ENCODE measurements at regions not wholly inside any gene's neighbourhood (a gene's known extent, or its start where the extent isn't known, plus 50 kb on each side); places are given as distances from the start of the nearest gene placed in this dataset.

DNA sequence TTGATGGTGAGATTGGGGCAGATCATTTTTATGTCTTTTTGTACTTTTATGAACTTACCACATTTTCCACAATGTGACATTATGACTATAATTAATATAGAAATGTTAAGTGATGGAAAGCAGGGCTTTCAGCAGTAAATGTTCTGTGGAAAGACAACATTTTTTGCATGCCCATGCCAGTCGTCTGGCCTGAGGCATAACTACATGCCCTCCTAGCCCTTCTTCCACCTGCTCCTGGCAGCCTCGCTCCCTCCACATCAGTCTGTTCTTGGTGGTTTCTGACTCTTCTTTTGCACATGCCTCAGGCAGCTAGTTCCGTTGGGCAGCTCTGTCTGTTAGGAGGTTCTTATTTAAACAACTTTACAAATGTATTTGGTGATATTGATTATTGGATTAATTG lies 182.0 kb upstream of the TWIST2 start (continued):
- TF ChIP-seq, protein P1, sequence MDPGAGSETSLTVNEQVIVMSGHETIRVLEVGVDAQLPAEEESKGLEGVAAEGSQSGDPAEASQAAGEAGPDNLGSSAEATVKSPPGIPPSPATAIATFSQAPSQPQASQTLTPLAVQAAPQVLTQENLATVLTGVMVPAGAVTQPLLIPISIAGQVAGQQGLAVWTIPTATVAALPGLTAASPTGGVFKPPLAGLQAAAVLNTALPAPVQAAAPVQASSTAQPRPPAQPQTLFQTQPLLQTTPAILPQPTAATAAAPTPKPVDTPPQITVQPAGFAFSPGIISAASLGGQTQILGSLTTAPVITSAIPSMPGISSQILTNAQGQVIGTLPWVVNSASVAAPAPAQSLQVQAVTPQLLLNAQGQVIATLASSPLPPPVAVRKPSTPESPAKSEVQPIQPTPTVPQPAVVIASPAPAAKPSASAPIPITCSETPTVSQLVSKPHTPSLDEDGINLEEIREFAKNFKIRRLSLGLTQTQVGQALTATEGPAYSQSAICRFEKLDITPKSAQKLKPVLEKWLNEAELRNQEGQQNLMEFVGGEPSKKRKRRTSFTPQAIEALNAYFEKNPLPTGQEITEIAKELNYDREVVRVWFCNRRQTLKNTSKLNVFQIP (CRISPR knock-in tag; IDR thresholded peaks at IDR 0.05; ENCODE audit: borderline replicate concordance, low read depth) = no peak
- TF ChIP-seq ARNTL (CRISPR knock-in tag; IDR thresholded peaks at IDR 0.05; ENCODE audit: borderline replicate concordance, low read depth) (no peak), BACH2 (CRISPR knock-in tag; IDR thresholded peaks at IDR 0.05; ENCODE audit: borderline replicate concordance) (no peak), TCF4 (CRISPR knock-in tag; IDR thresholded peaks at IDR 0.05; ENCODE audit: borderline replicate concordance) (no peak), OSR1 (CRISPR knock-in tag; IDR thresholded peaks at IDR 0.05) (no peak), ZFP3 (CRISPR knock-in tag; IDR thresholded peaks at IDR 0.05) (no peak)
- TF ChIP-seq, protein P2, sequence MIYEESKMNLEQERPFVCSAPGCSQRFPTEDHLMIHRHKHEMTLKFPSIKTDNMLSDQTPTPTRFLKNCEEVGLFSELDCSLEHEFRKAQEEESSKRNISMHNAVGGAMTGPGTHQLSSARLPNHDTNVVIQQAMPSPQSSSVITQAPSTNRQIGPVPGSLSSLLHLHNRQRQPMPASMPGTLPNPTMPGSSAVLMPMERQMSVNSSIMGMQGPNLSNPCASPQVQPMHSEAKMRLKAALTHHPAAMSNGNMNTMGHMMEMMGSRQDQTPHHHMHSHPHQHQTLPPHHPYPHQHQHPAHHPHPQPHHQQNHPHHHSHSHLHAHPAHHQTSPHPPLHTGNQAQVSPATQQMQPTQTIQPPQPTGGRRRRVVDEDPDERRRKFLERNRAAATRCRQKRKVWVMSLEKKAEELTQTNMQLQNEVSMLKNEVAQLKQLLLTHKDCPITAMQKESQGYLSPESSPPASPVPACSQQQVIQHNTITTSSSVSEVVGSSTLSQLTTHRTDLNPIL (CRISPR knock-in tag; IDR thresholded peaks at IDR 0.05; ENCODE audit: low read depth) = no peak

DNA sequence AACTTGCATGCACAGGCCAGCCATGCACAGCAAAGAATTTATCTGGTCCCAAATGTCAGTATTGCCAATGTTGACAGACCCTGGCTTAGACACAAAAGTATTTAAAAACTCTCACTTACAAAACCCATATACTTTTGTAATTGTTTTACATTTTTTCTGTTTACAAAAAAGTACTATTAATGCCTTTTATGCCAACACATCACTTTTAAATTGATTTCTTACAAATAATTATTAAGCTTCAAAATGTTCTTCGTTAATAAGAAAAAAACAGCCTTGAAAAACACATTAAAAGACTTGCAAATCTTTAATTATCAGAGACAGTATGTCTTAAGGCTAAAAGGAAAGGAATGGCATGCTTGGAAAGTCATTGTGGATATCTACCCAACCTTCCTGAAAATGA lies 181.3 kb upstream of the TWIST2 start:
- no peak for ATAC-seq
- TF ChIP-seq OSR1 (CRISPR knock-in tag; IDR thresholded peaks at IDR 0.05) (no peak), ZFP30 (CRISPR knock-in tag; IDR thresholded peaks at IDR 0.05) (no peak), TOX (CRISPR knock-in tag; IDR thresholded peaks at IDR 0.05; ENCODE audit: borderline replicate concordance) (no peak), GLIS3 (CRISPR knock-in tag; IDR thresholded peaks at IDR 0.05) (no peak), TCF4 (CRISPR knock-in tag; IDR thresholded peaks at IDR 0.05; ENCODE audit: borderline replicate concordance) (no peak), BACH2 (CRISPR knock-in tag; IDR thresholded peaks at IDR 0.05; ENCODE audit: borderline replicate concordance) (no peak)
- TF ChIP-seq, protein P3, sequence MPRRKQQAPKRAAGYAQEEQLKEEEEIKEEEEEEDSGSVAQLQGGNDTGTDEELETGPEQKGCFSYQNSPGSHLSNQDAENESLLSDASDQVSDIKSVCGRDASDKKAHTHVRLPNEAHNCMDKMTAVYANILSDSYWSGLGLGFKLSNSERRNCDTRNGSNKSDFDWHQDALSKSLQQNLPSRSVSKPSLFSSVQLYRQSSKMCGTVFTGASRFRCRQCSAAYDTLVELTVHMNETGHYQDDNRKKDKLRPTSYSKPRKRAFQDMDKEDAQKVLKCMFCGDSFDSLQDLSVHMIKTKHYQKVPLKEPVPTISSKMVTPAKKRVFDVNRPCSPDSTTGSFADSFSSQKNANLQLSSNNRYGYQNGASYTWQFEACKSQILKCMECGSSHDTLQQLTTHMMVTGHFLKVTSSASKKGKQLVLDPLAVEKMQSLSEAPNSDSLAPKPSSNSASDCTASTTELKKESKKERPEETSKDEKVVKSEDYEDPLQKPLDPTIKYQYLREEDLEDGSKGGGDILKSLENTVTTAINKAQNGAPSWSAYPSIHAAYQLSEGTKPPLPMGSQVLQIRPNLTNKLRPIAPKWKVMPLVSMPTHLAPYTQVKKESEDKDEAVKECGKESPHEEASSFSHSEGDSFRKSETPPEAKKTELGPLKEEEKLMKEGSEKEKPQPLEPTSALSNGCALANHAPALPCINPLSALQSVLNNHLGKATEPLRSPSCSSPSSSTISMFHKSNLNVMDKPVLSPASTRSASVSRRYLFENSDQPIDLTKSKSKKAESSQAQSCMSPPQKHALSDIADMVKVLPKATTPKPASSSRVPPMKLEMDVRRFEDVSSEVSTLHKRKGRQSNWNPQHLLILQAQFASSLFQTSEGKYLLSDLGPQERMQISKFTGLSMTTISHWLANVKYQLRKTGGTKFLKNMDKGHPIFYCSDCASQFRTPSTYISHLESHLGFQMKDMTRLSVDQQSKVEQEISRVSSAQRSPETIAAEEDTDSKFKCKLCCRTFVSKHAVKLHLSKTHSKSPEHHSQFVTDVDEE (CRISPR knock-in tag; IDR thresholded peaks at IDR 0.05) = no peak
- TF ChIP-seq, protein P1 (CRISPR knock-in tag; IDR thresholded peaks at IDR 0.05; ENCODE audit: borderline replicate concordance, low read depth) = no peak

DNA sequence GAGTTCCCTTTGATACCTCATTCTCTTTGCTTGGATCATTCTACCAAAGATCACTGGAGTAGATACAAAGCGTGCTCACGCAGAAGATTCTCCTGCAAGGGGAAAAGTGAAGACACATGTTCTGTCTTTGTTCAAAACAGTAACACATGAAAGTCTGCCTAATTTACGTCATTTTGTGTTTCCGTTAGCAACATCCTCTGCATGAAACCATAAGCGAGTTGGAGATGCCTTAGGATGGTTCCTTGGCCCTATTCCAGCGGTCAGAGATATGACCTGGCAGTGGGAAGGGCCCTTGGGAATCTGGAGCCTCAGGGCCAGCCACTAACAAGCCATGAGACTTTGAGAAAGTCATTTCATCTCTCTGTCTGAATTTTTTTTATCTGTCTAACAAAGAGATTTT lies 180.9 kb upstream of the TWIST2 start:
- TF ChIP-seq, protein P4, sequence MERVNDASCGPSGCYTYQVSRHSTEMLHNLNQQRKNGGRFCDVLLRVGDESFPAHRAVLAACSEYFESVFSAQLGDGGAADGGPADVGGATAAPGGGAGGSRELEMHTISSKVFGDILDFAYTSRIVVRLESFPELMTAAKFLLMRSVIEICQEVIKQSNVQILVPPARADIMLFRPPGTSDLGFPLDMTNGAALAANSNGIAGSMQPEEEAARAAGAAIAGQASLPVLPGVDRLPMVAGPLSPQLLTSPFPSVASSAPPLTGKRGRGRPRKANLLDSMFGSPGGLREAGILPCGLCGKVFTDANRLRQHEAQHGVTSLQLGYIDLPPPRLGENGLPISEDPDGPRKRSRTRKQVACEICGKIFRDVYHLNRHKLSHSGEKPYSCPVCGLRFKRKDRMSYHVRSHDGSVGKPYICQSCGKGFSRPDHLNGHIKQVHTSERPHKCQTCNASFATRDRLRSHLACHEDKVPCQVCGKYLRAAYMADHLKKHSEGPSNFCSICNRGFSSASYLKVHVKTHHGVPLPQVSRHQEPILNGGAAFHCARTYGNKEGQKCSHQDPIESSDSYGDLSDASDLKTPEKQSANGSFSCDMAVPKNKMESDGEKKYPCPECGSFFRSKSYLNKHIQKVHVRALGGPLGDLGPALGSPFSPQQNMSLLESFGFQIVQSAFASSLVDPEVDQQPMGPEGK (CRISPR knock-in tag; IDR thresholded peaks at IDR 0.05; ENCODE audit: borderline replicate concordance) = no peak
- TF ChIP-seq SNAI2 (CRISPR knock-in tag; IDR thresholded peaks at IDR 0.05) = 0 out of 2 replicates have a peak, but pooled peaks have one; percentile 8
- TF ChIP-seq TOX (CRISPR knock-in tag; IDR thresholded peaks at IDR 0.05; ENCODE audit: borderline replicate concordance) = peak; percentile 60; the same call in 1 of the 2 replicates
- peak; percentile 87 for ATAC-seq

DNA sequence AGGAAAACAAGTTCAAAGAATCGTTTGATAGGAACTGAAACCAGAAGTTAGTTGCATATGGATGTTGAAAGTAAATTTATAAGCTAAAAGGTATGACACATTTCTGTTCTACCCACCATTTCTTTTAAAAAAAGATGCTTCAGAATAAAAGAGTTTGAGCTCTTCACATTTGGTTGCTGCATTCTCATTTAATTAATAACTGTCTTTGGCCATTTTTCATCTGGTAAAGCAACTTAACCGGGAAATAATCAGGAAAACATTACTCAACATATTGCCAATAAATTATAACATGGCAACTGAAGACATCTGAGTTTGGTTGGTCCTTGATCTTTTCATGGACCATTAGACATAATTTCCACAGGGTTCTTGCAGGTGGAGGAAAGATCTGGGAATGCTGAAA lies 180.2 kb upstream of the TWIST2 start:
- ATAC-seq = peak; percentile 27; the same call in 1 of the 3 replicates
- TF ChIP-seq BACH2 (CRISPR knock-in tag; IDR thresholded peaks at IDR 0.05; ENCODE audit: borderline replicate concordance) (no peak), ARNTL (CRISPR knock-in tag; IDR thresholded peaks at IDR 0.05; ENCODE audit: borderline replicate concordance, low read depth) (no peak), ZC3H10 (CRISPR knock-in tag; IDR thresholded peaks at IDR 0.05) (no peak), SNAI2 (CRISPR knock-in tag; IDR thresholded peaks at IDR 0.05) (no peak), RARB (CRISPR knock-in tag; IDR thresholded peaks at IDR 0.05) (no peak), ZFP30 (CRISPR knock-in tag; IDR thresholded peaks at IDR 0.05) (no peak), PPARA (CRISPR knock-in tag; IDR thresholded peaks at IDR 0.05; ENCODE audit: borderline replicate concordance) (no peak), CSDC2 (CRISPR knock-in tag; IDR thresholded peaks at IDR 0.05) (no peak), ZNF8 (CRISPR knock-in tag; IDR thresholded peaks at IDR 0.05) (no peak), ZNF565 (CRISPR knock-in tag; conservative IDR thresholded peaks at IDR 0.05; ENCODE audit: low read depth) (no peak), TOX (CRISPR knock-in tag; IDR thresholded peaks at IDR 0.05; ENCODE audit: borderline replicate concordance) (no peak)
- TF ChIP-seq, protein P2 (CRISPR knock-in tag; IDR thresholded peaks at IDR 0.05; ENCODE audit: low read depth) = no peak
- TF ChIP-seq, protein P4 (CRISPR knock-in tag; IDR thresholded peaks at IDR 0.05; ENCODE audit: borderline replicate concordance) = no peak
